ENCODE measurements at regions not wholly inside any gene's neighbourhood (a gene's known extent, or its start where the extent isn't known, plus 50 kb on each side); places are given as distances from the start of the nearest gene placed in this dataset.

DNA sequence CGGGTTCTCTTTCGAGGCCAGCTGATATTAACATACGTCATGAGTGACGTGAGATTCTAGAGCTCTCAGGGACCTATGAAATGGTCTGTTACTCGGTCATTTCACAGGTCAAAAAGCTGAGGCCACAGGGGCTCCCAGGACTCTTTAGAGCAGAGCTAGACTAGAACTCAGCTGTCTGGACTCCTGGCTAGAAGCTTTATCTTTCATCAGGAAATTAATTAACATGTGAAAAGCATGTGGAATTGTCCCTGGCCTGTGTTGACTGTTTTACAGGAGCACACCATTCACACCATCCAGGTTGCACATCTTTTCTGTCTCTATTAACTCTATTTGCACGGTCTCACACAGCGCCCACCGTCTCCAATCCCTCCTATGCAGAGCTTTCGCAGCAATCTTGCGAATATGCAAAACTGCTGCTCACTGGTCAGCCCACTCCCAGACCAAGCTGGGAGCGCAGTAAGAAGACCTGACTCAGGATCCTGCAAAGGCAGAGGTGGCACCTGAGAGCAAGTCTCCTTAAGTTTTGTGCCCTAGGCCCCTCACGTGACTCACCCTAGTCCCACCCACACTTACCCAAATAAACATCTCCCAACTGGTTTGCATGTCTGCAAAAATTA is 522.5 kb downstream of the CD83 start:
- no peak overlapping the region for H3K14ac ChIP-seq (ENCODE audit: low read length)
- no peak for DNase-seq (ENCODE audit: low spot score)
- H3K4me1 ChIP-seq (ENCODE audit: control insufficient read depth in 2 of 2, insufficient read depth in 1 of 2, low read depth in 1 of 2, low read length in 2 of 2): peaks cover 21 to 27% of the 10 kb centered on the region in 2 donors
- H3K27ac ChIP-seq (replicated peaks; ENCODE audit: low read length): no peak overlapping the region
- peaks cover 0 to 28% (median 0%) of the 10 kb centered on the region in 3 experiments for H3K27me3 ChIP-seq (ENCODE audit: control insufficient read depth in 3 of 3, insufficient read depth in 3 of 3, low read depth in 1 of 3, low read length in 3 of 3)
- H2BK12ac ChIP-seq (ENCODE audit: low read length): no peak overlapping the region
- H3K23ac ChIP-seq (ENCODE audit: low read depth, low read length, poor library complexity): no peak overlapping the region
- H3K36me3 ChIP-seq (replicated peaks in 1 of 2; ENCODE audit: control insufficient read depth in 2 of 2, insufficient read depth in 2 of 2, low read length in 2 of 2): no peaks in the 10 kb centered on the region
- H2AK5ac ChIP-seq (ENCODE audit: low read depth, low read length): no peak overlapping the region
- H3K79me1 ChIP-seq (ENCODE audit: low read depth, low read length): no peaks in the 10 kb centered on the region
- H3K4me2 ChIP-seq (ENCODE audit: insufficient read depth, low read length, poor library complexity, severe bottlenecking): no peak overlapping the region
- peak overlapping the region; percentile 29 for H3K18ac ChIP-seq (ENCODE audit: low read length)
- no peak overlapping the region for H2BK120ac ChIP-seq (ENCODE audit: low read depth, low read length)
- no CpG with 5 or more reads among the region's 12 CpGs for WGBS, 2 donors (ENCODE audit: extremely low coverage in 2 of 2, insufficient read length in 2 of 2, insufficient replicate concordance in 1 of 2)
- no peak overlapping the region for H3K4me3 ChIP-seq (ENCODE audit: low read length in 2 of 2)
- H3K4ac ChIP-seq (ENCODE audit: low read length): no peak overlapping the region
- no peak overlapping the region for H4K91ac ChIP-seq (ENCODE audit: low read depth, low read length, poor library complexity)
- no peak overlapping the region for H4K8ac ChIP-seq (ENCODE audit: low read depth, low read length)
- no peak overlapping the region for H2AFZ ChIP-seq (ENCODE audit: low read length)
- no peaks in the 10 kb centered on the region for H3K9me3 ChIP-seq (replicated peaks in 1 of 2; ENCODE audit: control insufficient read depth in 2 of 2, insufficient read depth in 1 of 2, low read depth in 1 of 2, low read length in 2 of 2)
- no peak overlapping the region for H2BK15ac ChIP-seq (ENCODE audit: low read length)
- no peak overlapping the region for H2BK5ac ChIP-seq (ENCODE audit: low read length)
- H3K9ac ChIP-seq (ENCODE audit: low read depth, low read length, poor library complexity): no peak overlapping the region

DNA sequence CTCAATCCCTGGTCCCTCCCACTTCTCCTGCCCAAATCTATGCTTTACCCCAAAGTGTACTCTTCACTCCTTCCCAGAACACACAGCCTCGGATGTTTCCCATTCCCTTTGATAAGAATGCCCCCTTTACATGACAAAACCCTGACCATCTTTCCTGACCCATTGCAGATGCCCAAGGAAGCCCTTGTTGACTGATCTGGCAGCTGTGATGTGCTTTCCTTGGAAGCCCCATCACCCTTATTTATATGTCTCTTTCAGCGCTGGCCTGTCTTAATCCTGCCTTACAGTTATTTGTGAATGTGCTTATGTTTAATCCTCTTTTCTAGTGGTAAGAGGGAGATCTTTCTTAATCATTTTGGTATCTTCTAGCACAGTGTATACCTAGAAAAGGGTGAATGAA is 523.1 kb downstream of the CD83 start:
- no peaks in the 10 kb centered on the region for H3K36me3 ChIP-seq (replicated peaks in 1 of 2; ENCODE audit: control insufficient read depth in 2 of 2, insufficient read depth in 2 of 2, low read length in 2 of 2)
- no peak for DNase-seq (ENCODE audit: low spot score)
- H2AK5ac ChIP-seq (ENCODE audit: low read depth, low read length): no peak overlapping the region
- H3K23ac ChIP-seq (ENCODE audit: low read depth, low read length, poor library complexity): no peak overlapping the region
- H3K9ac ChIP-seq (ENCODE audit: low read depth, low read length, poor library complexity): no peak overlapping the region
- no peak overlapping the region for H3K4me3 ChIP-seq (ENCODE audit: low read length in 2 of 2)
- peaks cover 21 to 27% of the 10 kb centered on the region in 2 donors for H3K4me1 ChIP-seq (ENCODE audit: control insufficient read depth in 2 of 2, insufficient read depth in 1 of 2, low read depth in 1 of 2, low read length in 2 of 2)
- no peaks in the 10 kb centered on the region for H3K9me3 ChIP-seq (replicated peaks in 1 of 2; ENCODE audit: control insufficient read depth in 2 of 2, insufficient read depth in 1 of 2, low read depth in 1 of 2, low read length in 2 of 2)
- no peak overlapping the region for H2BK15ac ChIP-seq (ENCODE audit: low read length)
- H4K91ac ChIP-seq (ENCODE audit: low read depth, low read length, poor library complexity): no peak overlapping the region
- H3K14ac ChIP-seq (ENCODE audit: low read length): no peak overlapping the region
- no peak overlapping the region for H4K8ac ChIP-seq (ENCODE audit: low read depth, low read length)
- H2BK12ac ChIP-seq (ENCODE audit: low read length): no peak overlapping the region
- H3K79me1 ChIP-seq (ENCODE audit: low read depth, low read length): no peaks in the 10 kb centered on the region
- no peak overlapping the region for H2AFZ ChIP-seq (ENCODE audit: low read length)
- no peak overlapping the region for H3K4ac ChIP-seq (ENCODE audit: low read length)
- no peak overlapping the region for H3K27ac ChIP-seq (replicated peaks; ENCODE audit: low read length)
- H3K4me2 ChIP-seq (ENCODE audit: insufficient read depth, low read length, poor library complexity, severe bottlenecking): no peak overlapping the region
- WGBS, 2 donors (ENCODE audit: extremely low coverage in 2 of 2, insufficient read length in 2 of 2, insufficient replicate concordance in 1 of 2): no CpG with 5 or more reads among the region's 2 CpGs
- peaks cover 0 to 28% (median 0%) of the 10 kb centered on the region in 3 experiments for H3K27me3 ChIP-seq (ENCODE audit: control insufficient read depth in 3 of 3, insufficient read depth in 3 of 3, low read depth in 1 of 3, low read length in 3 of 3)
- no peak overlapping the region for H2BK5ac ChIP-seq (ENCODE audit: low read length)
- no peak overlapping the region for H2BK120ac ChIP-seq (ENCODE audit: low read depth, low read length)
- no peak overlapping the region for H3K18ac ChIP-seq (ENCODE audit: low read length)

DNA sequence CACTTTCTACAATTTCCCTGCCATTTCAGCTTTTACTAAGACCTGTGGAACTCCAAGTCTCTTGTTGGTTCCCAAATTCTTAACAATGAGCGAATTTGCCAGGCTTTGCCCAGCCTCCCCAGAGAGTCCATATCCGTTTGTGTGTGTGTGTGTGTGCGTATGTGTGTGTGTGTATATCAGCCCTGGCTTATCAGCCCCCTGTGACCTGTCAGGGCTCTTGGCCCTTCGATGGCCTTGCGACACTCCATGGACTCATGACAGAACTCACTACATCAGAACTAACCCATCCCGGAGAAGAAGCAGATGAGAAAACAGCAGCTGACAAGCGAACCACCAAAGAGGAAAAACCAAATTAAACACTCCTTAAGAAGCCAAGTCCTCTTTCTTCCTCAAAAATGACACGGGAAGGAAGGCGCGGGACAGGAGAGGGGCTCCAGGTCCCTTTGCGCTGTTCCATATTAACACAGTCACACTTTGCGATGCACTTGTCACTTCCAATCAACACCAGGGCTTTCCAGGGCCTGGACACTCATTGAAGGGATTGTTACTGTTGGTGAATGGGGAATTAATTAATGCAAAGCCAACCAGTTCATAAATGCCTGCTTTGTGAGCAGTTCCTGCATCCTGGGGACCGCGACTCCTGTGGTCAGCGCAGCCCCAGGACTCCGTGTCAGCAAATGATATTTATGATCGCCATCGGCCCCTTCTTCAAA is 524.0 kb downstream of the CD83 start:
- no peak overlapping the region for H3K9ac ChIP-seq (ENCODE audit: low read depth, low read length, poor library complexity)
- H3K14ac ChIP-seq (ENCODE audit: low read length): no peak overlapping the region
- H2BK5ac ChIP-seq (ENCODE audit: low read length): no peak overlapping the region
- no peak overlapping the region for H3K18ac ChIP-seq (ENCODE audit: low read length)
- no peak overlapping the region for H3K23ac ChIP-seq (ENCODE audit: low read depth, low read length, poor library complexity)
- H2BK15ac ChIP-seq (ENCODE audit: low read length): no peak overlapping the region
- H3K4me2 ChIP-seq (ENCODE audit: insufficient read depth, low read length, poor library complexity, severe bottlenecking): no peak overlapping the region
- H2AFZ ChIP-seq (ENCODE audit: low read length): no peak overlapping the region
- H4K91ac ChIP-seq (ENCODE audit: low read depth, low read length, poor library complexity): no peak overlapping the region
- H2BK12ac ChIP-seq (ENCODE audit: low read length): no peak overlapping the region
- H3K27me3 ChIP-seq (ENCODE audit: control insufficient read depth in 3 of 3, insufficient read depth in 3 of 3, low read depth in 1 of 3, low read length in 3 of 3): peaks cover 0 to 28% (median 0%) of the 10 kb centered on the region in 3 experiments
- H3K27ac ChIP-seq (replicated peaks; ENCODE audit: low read length): no peak overlapping the region
- no peaks in the 10 kb centered on the region for H3K9me3 ChIP-seq (replicated peaks in 1 of 2; ENCODE audit: control insufficient read depth in 2 of 2, insufficient read depth in 1 of 2, low read depth in 1 of 2, low read length in 2 of 2)
- no peaks in the 10 kb centered on the region for H3K79me1 ChIP-seq (ENCODE audit: low read depth, low read length)
- DNase-seq (ENCODE audit: low spot score): no peak
- no CpG with 5 or more reads among the region's 18 CpGs for WGBS, 2 donors (ENCODE audit: extremely low coverage in 2 of 2, insufficient read length in 2 of 2, insufficient replicate concordance in 1 of 2)
- H2AK5ac ChIP-seq (ENCODE audit: low read depth, low read length): no peak overlapping the region
- H4K8ac ChIP-seq (ENCODE audit: low read depth, low read length): no peak overlapping the region
- H3K4me3 ChIP-seq (ENCODE audit: low read length in 2 of 2): no peak overlapping the region
- H3K4me1 ChIP-seq (ENCODE audit: control insufficient read depth in 2 of 2, insufficient read depth in 1 of 2, low read depth in 1 of 2, low read length in 2 of 2): peaks cover 21 to 27% of the 10 kb centered on the region in 2 donors
- H2BK120ac ChIP-seq (ENCODE audit: low read depth, low read length): no peak overlapping the region
- H3K4ac ChIP-seq (ENCODE audit: low read length): no peak overlapping the region
- no peaks in the 10 kb centered on the region for H3K36me3 ChIP-seq (replicated peaks in 1 of 2; ENCODE audit: control insufficient read depth in 2 of 2, insufficient read depth in 2 of 2, low read length in 2 of 2)

DNA sequence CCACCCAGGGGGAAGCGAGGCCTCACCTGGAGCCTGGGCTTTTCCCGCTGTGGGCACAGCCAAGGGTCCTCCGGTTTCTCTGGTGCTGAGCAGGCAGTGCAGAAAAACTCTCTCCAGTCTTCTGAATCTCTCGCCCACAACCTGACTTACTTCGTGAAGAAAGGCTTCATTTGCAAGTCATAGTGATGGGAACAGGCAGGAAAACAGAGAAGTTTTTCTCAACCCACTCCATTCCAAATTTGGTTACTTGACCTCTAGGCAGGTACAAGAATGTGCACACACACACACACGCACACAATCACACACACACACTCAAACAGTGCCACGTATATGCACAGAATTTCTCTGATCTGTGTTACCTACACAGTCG is 524.5 kb downstream of the CD83 start:
- H2AK5ac ChIP-seq (ENCODE audit: low read depth, low read length): no peak overlapping the region
- no peak overlapping the region for H3K27ac ChIP-seq (replicated peaks; ENCODE audit: low read length)
- H4K91ac ChIP-seq (ENCODE audit: low read depth, low read length, poor library complexity): no peak overlapping the region
- no peak overlapping the region for H2BK15ac ChIP-seq (ENCODE audit: low read length)
- peaks cover 21 to 27% of the 10 kb centered on the region in 2 donors for H3K4me1 ChIP-seq (ENCODE audit: control insufficient read depth in 2 of 2, insufficient read depth in 1 of 2, low read depth in 1 of 2, low read length in 2 of 2)
- DNase-seq (ENCODE audit: low spot score): no peak
- no peak overlapping the region for H2BK120ac ChIP-seq (ENCODE audit: low read depth, low read length)
- H3K4me2 ChIP-seq (ENCODE audit: insufficient read depth, low read length, poor library complexity, severe bottlenecking): no peak overlapping the region
- no peak overlapping the region for H3K18ac ChIP-seq (ENCODE audit: low read length)
- H3K23ac ChIP-seq (ENCODE audit: low read depth, low read length, poor library complexity): no peak overlapping the region
- H2BK5ac ChIP-seq (ENCODE audit: low read length): no peak overlapping the region
- no peak overlapping the region for H2BK12ac ChIP-seq (ENCODE audit: low read length)
- H3K27me3 ChIP-seq (ENCODE audit: control insufficient read depth in 3 of 3, insufficient read depth in 3 of 3, low read depth in 1 of 3, low read length in 3 of 3): peaks cover 0 to 28% (median 0%) of the 10 kb centered on the region in 3 experiments
- no peaks in the 10 kb centered on the region for H3K79me1 ChIP-seq (ENCODE audit: low read depth, low read length)
- no CpG with 5 or more reads among the region's 8 CpGs for WGBS, 2 donors (ENCODE audit: extremely low coverage in 2 of 2, insufficient read length in 2 of 2, insufficient replicate concordance in 1 of 2)
- no peak overlapping the region for H3K4ac ChIP-seq (ENCODE audit: low read length)
- H3K9me3 ChIP-seq (replicated peaks in 1 of 2; ENCODE audit: control insufficient read depth in 2 of 2, insufficient read depth in 1 of 2, low read depth in 1 of 2, low read length in 2 of 2): no peaks in the 10 kb centered on the region
- H3K4me3 ChIP-seq (ENCODE audit: low read length in 2 of 2): no peak overlapping the region
- H4K8ac ChIP-seq (ENCODE audit: low read depth, low read length): no peak overlapping the region
- no peak overlapping the region for H2AFZ ChIP-seq (ENCODE audit: low read length)
- H3K14ac ChIP-seq (ENCODE audit: low read length): no peak overlapping the region
- H3K36me3 ChIP-seq (replicated peaks in 1 of 2; ENCODE audit: control insufficient read depth in 2 of 2, insufficient read depth in 2 of 2, low read length in 2 of 2): no peaks in the 10 kb centered on the region
- H3K9ac ChIP-seq (ENCODE audit: low read depth, low read length, poor library complexity): no peak overlapping the region
